ENCODE measurements at regions not wholly inside any gene's neighbourhood (a gene's known extent, or its start where the extent isn't known, plus 50 kb on each side); places are given as distances from the start of the nearest gene placed in this dataset.

- no peaks in the 10 kb centered on the region for H3K27me3 Mint-ChIP-seq (ENCODE audit: unreplicated experiment)
- no peak overlapping the region for H3K4me3 Mint-ChIP-seq (ENCODE audit: unreplicated experiment)
- H3K9me3 Mint-ChIP-seq (ENCODE audit: unreplicated experiment), result no peaks in the 10 kb centered on the region
- DNase-seq (ENCODE audit: low spot score), result no peak
- no peak overlapping the region for H3K27ac Mint-ChIP-seq (ENCODE audit: unreplicated experiment)
- TF ChIP-seq CTCF (IDR thresholded peaks at IDR 0.05; ENCODE audit: unreplicated experiment), result no peak
- no peaks in the 10 kb centered on the region for H3K36me3 Mint-ChIP-seq (ENCODE audit: low read depth, unreplicated experiment)
- H3K4me1 Mint-ChIP-seq (ENCODE audit: unreplicated experiment), result no peaks in the 10 kb centered on the region
Measured at GRCh38 chr3:83092521-83093221, 1331.2 kb upstream of the GBE1 start.

DNA sequence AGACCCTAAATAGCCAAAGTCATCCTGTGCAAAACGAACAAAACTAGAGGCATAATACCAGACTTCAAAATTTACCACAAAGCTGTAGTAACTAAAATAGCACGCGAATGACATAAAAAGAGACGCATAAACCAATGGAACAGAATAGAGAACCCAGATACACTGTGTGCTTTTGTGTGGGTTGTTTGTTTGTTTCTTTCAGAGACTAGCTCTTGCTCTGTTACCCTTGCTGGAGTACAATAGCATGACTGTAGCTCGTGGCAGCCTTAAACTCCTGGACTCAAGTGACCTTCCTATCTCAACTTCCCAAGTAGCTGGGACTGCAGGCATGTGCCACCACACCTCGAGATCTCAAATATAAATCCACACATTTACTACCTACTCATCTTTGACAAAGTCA is 1314.6 kb upstream of the GBE1 start:
- H3K27ac Mint-ChIP-seq (ENCODE audit: unreplicated experiment), result no peak overlapping the region
- H3K4me1 Mint-ChIP-seq (ENCODE audit: unreplicated experiment), result no peaks in the 10 kb centered on the region
- TF ChIP-seq CTCF (IDR thresholded peaks at IDR 0.05; ENCODE audit: unreplicated experiment), result no peak

DNA sequence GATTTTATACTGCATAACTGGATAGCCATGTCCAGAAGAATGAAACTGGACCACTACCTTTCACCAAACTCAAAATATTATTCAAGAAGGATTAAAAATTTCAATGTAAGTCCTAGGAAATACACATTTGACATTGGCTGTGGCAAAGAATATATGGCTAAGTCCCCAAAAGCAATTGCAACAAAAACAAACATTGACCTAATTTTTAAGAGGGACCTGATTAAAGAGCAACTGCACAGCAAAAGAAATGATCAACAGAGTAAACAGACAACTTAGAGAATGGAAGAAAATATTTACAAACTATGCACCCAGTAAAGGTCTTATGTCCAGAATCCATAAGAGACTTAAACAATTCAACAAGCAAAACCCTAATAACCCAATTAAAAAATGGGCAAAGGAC is 1313.0 kb upstream of the GBE1 start:
- no peak for DNase-seq (ENCODE audit: low spot score)
- no peaks in the 10 kb centered on the region for H3K4me1 Mint-ChIP-seq (ENCODE audit: unreplicated experiment)
- peaks cover 1% of the 10 kb centered on the region for H3K27me3 Mint-ChIP-seq (ENCODE audit: unreplicated experiment)
- no peak overlapping the region for H3K27ac Mint-ChIP-seq (ENCODE audit: unreplicated experiment)
- no peaks in the 10 kb centered on the region for H3K9me3 Mint-ChIP-seq (ENCODE audit: unreplicated experiment)
- no peak for TF ChIP-seq CTCF (IDR thresholded peaks at IDR 0.05; ENCODE audit: unreplicated experiment)
- no peak overlapping the region for H3K4me3 Mint-ChIP-seq (ENCODE audit: unreplicated experiment)
- no peaks in the 10 kb centered on the region for H3K36me3 Mint-ChIP-seq (ENCODE audit: low read depth, unreplicated experiment)

More for the DNA sequence above, 1314.6 kb upstream of the GBE1 start:
- no peaks in the 10 kb centered on the region for H3K9me3 Mint-ChIP-seq (ENCODE audit: unreplicated experiment)
- H3K27me3 Mint-ChIP-seq (ENCODE audit: unreplicated experiment), result peaks cover 1% of the 10 kb centered on the region
- no peak overlapping the region for H3K4me3 Mint-ChIP-seq (ENCODE audit: unreplicated experiment)
- no peaks in the 10 kb centered on the region for H3K36me3 Mint-ChIP-seq (ENCODE audit: low read depth, unreplicated experiment)
- no peak for DNase-seq (ENCODE audit: low spot score)

DNA sequence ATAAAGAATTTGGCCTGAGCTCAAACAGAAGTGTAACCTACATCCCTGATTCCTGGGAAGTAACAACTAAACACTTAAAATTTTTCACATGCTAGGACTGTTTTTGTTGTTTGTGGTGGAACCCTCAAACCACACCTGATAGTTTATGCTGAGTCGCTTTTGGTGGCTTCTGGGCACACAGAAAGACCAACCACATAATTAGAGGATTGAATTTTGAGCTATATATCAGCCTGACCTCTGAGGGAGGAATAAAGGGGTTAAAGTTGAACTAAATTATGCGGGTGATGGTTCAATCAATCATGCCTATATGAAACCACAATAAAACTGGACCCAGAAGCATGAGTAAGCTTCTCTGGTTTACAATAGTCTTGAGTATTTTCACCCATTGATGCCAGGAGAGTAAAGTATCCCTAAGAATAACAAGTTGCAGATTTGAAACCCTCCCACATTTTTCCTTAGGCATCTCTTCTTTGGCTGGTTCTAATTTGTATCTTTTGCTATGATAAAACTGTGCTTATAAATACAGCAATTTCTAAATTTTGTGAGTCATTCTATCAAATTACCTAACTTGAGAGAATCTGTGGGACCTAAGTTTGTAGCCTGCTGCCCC is 1304.5 kb upstream of the GBE1 start:
- H3K4me3 Mint-ChIP-seq (ENCODE audit: unreplicated experiment), result no peak overlapping the region
- no peak for TF ChIP-seq CTCF (IDR thresholded peaks at IDR 0.05; ENCODE audit: unreplicated experiment)
- H3K27me3 Mint-ChIP-seq (ENCODE audit: unreplicated experiment), result no peaks in the 10 kb centered on the region
- H3K36me3 Mint-ChIP-seq (ENCODE audit: low read depth, unreplicated experiment), result no peaks in the 10 kb centered on the region
- H3K9me3 Mint-ChIP-seq (ENCODE audit: unreplicated experiment), result no peaks in the 10 kb centered on the region
- no peaks in the 10 kb centered on the region for H3K4me1 Mint-ChIP-seq (ENCODE audit: unreplicated experiment)
- DNase-seq (ENCODE audit: low spot score), result no peak
- no peak overlapping the region for H3K27ac Mint-ChIP-seq (ENCODE audit: unreplicated experiment)

DNA sequence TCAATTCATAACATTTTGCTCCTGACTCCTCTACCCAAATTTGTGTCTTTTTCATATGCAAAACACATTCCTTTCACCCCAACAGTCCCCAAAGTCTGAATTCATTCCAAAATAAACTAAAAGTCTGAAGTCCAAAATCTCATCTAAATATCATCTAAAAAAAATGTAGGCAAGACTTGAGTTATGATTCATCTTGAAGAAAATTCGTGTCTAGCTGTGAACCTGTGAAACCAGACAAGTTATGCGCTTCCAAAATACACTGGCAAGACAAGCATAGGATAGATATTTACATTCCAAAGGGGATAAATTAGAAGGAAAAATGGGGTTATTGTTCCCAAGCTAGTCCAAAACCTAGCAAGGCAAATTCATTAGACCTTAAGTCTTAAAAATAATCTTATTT is 1302.0 kb upstream of the GBE1 start:
- no peak for TF ChIP-seq CTCF (IDR thresholded peaks at IDR 0.05; ENCODE audit: unreplicated experiment)
- no peak overlapping the region for H3K27ac Mint-ChIP-seq (ENCODE audit: unreplicated experiment)
- no peak overlapping the region for H3K4me3 Mint-ChIP-seq (ENCODE audit: unreplicated experiment)
- H3K4me1 Mint-ChIP-seq (ENCODE audit: unreplicated experiment), result no peaks in the 10 kb centered on the region
- H3K9me3 Mint-ChIP-seq (ENCODE audit: unreplicated experiment), result no peaks in the 10 kb centered on the region
- no peaks in the 10 kb centered on the region for H3K36me3 Mint-ChIP-seq (ENCODE audit: low read depth, unreplicated experiment)
- DNase-seq (ENCODE audit: low spot score), result no peak
- no peaks in the 10 kb centered on the region for H3K27me3 Mint-ChIP-seq (ENCODE audit: unreplicated experiment)
